ENCODE measurements at regions not wholly inside any gene's neighbourhood (a gene's known extent, or its start where the extent isn't known, plus 50 kb on each side); places are given as distances from the start of the nearest gene placed in this dataset.

GRCh38 chrX:10103023-10103422, 53.8 kb upstream of the CLCN4 start:
- H3K4me1 Mint-ChIP-seq (ENCODE audit: low read depth) = peaks cover 36% of the 10 kb centered on the region
- peaks cover 31% of the 10 kb centered on the region for H3K36me3 Mint-ChIP-seq (ENCODE audit: low read depth)
- H3K9me3 Mint-ChIP-seq = no peaks in the 10 kb centered on the region
- H3K27me3 Mint-ChIP-seq (ENCODE audit: low read depth) = no peaks in the 10 kb centered on the region
- no peak for DNase-seq (ENCODE audit: low spot score)
- H3K27ac Mint-ChIP-seq = no peak overlapping the region
- H3K4me3 Mint-ChIP-seq = no peak overlapping the region

DNA sequence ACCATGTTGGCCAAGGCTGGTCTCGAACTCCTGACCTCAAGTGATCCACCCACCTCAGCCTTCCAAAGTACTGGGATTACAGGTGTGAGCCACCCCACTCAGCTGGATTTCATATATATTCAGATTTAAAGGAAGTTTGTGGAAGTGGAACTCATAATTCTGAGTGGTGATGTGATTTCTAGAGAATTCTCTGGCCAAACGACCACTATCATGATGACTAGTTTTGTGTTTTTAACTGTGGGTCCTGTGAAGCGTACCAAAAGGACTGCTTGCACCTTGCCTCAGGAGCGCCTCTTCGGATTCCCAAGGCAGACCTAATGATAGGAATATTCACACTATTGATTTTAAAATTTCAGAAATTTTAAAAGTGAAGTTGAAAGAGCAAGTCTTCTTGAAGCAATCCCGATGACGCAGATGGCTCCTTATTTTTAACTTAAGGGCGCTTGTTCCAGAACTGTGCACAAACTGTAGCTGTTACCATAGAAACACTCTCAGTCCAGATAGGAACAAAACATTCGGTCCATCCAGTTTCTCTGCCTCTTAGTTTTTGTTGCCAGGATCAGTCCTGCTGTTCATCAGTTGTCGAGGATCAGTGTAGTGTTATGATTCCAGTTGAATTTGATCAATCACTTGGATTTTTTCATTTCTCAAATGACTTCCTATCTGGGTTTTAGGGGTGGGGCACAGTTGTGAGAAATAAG, 51.7 kb upstream of the CLCN4 start:
- DNase-seq (ENCODE audit: low spot score) = no peak
- Mint-ChIP-seq H3K36me3 (ENCODE audit: low read depth) (peaks cover 20% of the 10 kb centered on the region), H3K27ac (no peak overlapping the region), H3K9me3 (no peaks in the 10 kb centered on the region), H3K27me3 (ENCODE audit: low read depth) (no peaks in the 10 kb centered on the region), H3K4me3 (no peak overlapping the region), H3K4me1 (ENCODE audit: low read depth) (peaks cover 24% of the 10 kb centered on the region)

GRCh38 chrX:10106806-10107205, 50.0 kb upstream of the CLCN4 start:
- DNase-seq (ENCODE audit: low spot score) = no peak
- Mint-ChIP-seq H3K4me1 (ENCODE audit: low read depth) (peaks cover 36% of the 10 kb centered on the region), H3K27ac (peak overlapping the region; percentile 70), H3K4me3 (peak overlapping the region; percentile 56), H3K27me3 (ENCODE audit: low read depth) (no peaks in the 10 kb centered on the region), H3K9me3 (no peaks in the 10 kb centered on the region), H3K36me3 (ENCODE audit: low read depth) (peaks cover 26% of the 10 kb centered on the region)

Measured in T-helper 2 cell treated with Interferon-gamma antibody and Interleukin-4, amounts not matched to agents 5 μg/mL and 100 μg/mL, for 36 hours (primary cell).